ENCODE measurements at regions not wholly inside any gene's neighbourhood (a gene's known extent, or its start where the extent isn't known, plus 50 kb on each side); places are given as distances from the start of the nearest gene placed in this dataset.

GRCh38 chr4:113820108-113820507, 58.6 kb upstream of the CAMK2D start:
- TF ChIP-seq POLR2AphosphoS5 (IDR thresholded peaks at IDR 0.05; ENCODE audit: low read depth, low read length) (no peak), TAF1 (IDR thresholded peaks at IDR 0.05; ENCODE audit: borderline replicate concordance, low read depth, low read length) (no peak), POLR2A (IDR thresholded peaks at IDR 0.05; ENCODE audit: low read depth, low read length) (no peak)
